Esophagus muscularis mucosa (tissue), 4 donors: ENCODE measurements at regions not wholly inside any gene's neighbourhood (a gene's known extent, or its start where the extent isn't known, plus 50 kb on each side); places are given as distances from the start of the nearest gene placed in this dataset.
"Not testable (repeated sequence)": the region's sequence is repeated elsewhere in the genome, so short reads cannot be mapped to it uniquely, and the experiment has no call there.

Experiments used
- EP300 ChIP-seq: sonication (generic); formaldehyde crosslinking; IDR thresholded peaks from one replicate; pipeline ENCODE4 v1.6.1; 2017; ENCODE audit warnings: antibody characterized with exemption
- POLR2A ChIP-seq: fragments of 450-650 bp; IDR thresholded peaks from one replicate; pipeline ENCODE4 v1.6.1; 2017; ENCODE audit warnings: antibody characterized with exemption, moderate library complexity, mild to moderate bottlenecking, low read depth
- TF ChIP-seq, protein P1 (sequence below), 3 experiments: fragments of 200-600 bp in 2 of 3; fragments of 450-650 bp in 1 of 3; sonication (generic) in 2 of 3; IDR thresholded peaks; one replicate each; pipeline ENCODE4 v1.5.1; 2017 to 2019; ENCODE audit warnings: antibody characterized with exemption in 3 of 3, mild to moderate bottlenecking in 2 of 3, moderate library complexity in 1 of 3

DNA sequence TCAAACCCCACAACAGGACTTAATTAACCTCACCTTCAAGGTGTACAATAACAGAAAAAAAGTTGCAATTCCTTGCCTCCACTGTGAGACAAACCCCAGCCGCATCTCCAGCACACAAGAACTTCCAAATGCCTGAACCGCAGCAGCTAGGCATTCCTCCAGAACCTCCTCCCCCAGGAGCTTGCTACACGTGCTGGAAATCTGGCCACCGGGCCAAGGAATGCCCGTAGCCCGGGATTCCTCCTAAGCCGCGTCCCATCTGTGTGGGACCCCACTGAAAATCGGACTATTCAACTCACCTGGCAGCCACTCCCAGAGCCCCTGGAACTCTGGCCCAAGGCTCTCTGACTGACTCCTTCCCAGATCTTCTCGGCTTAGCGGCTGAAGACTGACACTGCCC is 88.6 kb upstream of the LRFN5 start:
- TF ChIP-seq, protein P1, sequence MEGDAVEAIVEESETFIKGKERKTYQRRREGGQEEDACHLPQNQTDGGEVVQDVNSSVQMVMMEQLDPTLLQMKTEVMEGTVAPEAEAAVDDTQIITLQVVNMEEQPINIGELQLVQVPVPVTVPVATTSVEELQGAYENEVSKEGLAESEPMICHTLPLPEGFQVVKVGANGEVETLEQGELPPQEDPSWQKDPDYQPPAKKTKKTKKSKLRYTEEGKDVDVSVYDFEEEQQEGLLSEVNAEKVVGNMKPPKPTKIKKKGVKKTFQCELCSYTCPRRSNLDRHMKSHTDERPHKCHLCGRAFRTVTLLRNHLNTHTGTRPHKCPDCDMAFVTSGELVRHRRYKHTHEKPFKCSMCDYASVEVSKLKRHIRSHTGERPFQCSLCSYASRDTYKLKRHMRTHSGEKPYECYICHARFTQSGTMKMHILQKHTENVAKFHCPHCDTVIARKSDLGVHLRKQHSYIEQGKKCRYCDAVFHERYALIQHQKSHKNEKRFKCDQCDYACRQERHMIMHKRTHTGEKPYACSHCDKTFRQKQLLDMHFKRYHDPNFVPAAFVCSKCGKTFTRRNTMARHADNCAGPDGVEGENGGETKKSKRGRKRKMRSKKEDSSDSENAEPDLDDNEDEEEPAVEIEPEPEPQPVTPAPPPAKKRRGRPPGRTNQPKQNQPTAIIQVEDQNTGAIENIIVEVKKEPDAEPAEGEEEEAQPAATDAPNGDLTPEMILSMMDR (IDR thresholded peaks at IDR 0.05), result not testable (repeated sequence)
- TF ChIP-seq EP300, POLR2A: not testable (repeated sequence)
